Inferior parietal cortex (tissue), 1 donor: ENCODE measurements at regions not wholly inside any gene's neighbourhood (a gene's known extent, or its start where the extent isn't known, plus 50 kb on each side); places are given as distances from the start of the nearest gene placed in this dataset.

ENCODE experiments used
- DNase-seq: peaks from one replicate; pipeline ENCODE4 v3.0.0-alpha.2; 2016; ENCODE audit errors: extremely low spot score

DNA sequence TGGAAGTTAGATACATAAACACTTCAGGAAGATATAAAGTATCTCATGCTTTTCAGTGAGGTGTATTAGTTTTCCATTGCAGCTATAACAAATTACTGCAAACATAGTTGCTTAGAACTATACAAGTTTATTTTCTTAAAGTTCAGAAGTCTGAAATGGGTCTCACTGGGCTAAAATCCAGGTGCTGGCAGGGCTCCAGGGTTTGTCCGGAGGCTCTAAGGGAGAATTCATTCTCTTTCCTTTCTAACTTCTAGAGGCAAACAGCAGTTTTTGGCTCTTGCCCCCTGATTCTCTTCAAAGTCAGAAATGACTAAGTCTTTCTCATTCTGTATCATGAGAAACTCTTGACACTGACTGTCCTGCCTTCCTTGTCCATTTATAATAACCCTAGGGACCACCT is 138.8 kb downstream of the AASDHPPT start:
- DNase-seq, result no peak

DNA sequence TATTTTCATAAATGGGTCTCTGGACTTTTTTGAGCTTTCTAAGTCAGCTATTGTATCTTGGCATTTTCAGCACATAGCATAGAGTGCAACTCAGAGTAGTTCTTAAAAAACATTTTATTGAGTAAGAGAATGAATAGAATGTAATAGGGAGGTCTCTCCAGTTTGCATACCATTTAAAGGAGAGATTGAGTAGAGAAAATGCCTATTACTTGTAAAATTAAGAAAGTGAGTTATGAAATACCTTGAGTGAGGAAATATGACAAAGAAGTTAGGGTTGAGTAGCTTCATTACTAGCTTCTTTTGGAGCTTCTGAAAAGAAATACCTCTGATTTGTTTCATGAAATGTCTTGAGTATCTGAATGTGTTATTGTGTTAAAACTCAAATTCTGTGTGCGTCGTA is 140.0 kb downstream of the AASDHPPT start:
- no peak for DNase-seq

DNA sequence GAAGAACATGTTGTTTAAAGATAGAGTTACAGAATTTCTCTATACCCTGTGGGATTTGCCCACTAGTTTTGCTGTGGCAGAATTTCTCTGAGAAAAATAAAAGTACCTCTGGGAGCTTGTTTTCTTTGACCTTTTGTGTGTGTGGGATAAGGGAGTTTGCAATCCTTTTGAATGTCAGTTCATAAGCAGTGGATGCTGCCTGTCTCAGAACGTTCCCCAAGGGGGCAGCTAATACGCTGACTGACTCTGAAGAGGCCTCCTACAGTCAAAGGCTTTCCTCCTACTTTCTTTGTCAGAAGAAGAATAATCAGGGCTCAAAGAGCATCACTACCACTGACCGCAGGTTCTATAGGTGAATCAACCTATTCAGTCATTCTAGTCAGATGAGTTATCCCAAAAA is 140.6 kb downstream of the AASDHPPT start:
- no peak for DNase-seq

GRCh38 chr11:106222626-106223025 is 145.2 kb downstream of the AASDHPPT start:
- DNase-seq, result no peak

GRCh38 chr11:106224172-106224571 is 146.7 kb downstream of the AASDHPPT start:
- DNase-seq, result no peak

DNA sequence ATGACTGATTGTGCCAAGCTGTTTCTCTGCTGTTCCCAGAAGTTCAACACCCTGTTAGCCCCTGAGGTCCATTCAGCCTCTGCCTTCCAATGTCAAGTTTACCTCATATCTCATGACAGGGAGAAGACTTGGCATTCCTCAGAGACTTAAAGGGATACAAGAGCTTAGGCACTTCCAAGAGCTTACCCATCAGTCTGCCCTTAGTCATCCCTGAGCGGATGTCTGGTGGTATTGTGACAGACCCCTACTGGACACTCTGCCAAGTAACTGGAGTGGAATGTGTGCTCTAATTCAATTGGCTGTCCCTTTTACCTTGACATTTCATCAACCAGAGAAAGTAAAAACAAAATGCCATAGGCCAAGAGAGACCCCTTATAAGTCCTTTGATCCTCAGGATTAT is 151.5 kb downstream of the AASDHPPT start:
- DNase-seq, result no peak

DNA sequence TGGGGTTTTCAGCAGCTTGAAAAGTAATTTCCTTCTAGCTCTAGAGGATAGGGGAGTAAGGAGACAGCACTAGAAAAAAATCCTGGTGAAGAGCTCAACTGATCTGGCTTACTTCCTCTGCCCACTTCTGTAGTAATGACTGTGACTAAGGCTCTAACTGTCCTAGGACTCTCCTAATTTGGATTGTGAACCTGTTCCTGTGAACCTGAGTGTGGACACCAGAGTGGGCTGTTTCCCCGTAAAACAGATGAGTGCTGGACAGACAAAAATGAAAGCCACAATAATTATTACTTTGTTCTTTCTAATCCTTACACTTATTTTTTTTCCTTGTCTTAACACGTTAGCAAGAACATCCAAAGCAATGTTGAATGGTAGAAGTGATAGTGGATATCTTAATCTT is 154.1 kb downstream of the AASDHPPT start:
- no peak for DNase-seq

GRCh38 chr11:106233191-106233590 is 155.7 kb downstream of the AASDHPPT start:
- no peak for DNase-seq

GRCh38 chr11:106234794-106235193 is 157.3 kb downstream of the AASDHPPT start:
- no peak for DNase-seq

DNA sequence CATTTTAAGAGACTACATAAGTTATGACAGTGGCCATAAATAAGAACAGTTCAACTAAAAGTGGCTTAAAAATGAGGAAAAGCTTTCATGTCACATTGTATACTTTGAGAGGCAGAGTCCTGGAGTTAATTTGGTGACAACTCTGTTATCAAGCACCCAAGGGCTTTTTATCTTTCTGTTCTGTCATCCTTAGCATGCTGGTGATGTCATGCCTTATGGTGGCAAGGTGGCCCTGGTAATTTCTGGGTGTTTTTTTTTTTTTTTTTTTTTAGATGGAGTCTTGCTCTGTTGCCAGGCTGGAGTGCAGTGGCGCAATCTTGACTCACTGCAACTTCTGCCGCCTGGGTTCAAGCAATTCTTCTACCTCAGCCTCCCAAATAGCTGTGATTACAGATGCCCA is 158.8 kb downstream of the AASDHPPT start:
- no peak for DNase-seq

- no peak for DNase-seq
Measured at GRCh38 chr11:106238704-106239360, 161.4 kb downstream of the AASDHPPT start.

DNA sequence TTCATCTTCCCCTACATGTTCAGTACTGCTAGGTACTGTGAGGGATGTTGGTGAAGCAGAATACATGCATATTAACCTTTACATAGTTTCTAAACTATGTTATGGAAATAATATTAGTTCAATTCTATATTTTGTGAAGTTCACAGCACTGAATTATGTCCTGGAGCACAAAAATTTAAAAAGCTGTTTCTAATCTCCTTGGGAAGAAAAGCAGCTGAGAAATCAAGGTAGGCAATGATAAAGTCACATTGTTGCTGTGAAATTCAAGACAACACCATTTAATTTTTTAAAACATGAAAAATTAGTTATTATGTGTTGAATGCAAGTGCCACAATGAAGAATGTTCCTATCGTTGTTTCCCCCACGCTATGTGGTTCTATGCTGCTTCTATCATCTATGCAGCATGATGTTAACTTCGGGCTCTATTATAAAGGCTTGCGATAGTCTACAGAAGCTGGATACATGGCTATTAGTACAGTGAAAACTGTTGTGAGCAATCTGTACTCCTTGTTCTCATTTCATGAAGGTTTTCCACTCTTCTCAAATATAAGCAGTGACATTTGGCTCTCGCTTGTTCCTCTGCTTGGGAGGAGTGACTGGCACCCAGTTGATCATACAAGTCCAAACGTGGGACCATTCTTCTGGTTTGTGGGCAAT is 164.3 kb downstream of the AASDHPPT start:
- DNase-seq, result no peak

DNA sequence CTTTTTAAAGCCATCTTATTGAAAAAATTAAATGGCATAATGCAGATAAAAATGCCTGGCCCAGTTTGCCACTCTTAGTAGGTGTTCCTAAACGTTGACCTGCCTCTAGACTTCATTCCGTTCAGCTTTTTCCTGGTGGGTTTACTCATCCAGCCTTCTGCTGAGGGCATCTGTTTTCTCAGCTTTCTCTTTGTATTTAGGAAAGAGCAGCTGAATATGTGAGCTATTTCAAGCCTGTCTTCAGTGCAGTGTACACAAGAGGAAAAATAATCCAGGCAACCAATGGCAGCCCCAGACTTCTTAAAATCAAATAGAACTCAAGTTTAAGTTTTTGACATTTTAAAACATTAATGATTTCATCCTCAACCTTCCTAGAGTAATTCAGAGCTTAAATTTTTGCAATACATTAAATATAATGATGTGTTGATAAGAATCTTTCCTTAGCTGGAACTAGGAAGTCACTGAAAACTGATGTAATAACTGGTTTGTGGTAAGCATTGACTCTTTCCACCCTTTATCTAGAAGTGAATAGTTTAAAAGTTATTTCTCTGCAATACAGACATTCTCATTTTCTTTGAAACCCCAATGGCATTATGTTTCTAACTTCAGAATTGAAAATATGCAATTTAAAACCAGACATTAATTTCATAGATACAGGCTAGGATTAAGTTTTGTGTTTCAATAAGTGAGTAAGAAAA is 165.4 kb downstream of the AASDHPPT start:
- DNase-seq, result no peak

- no peak for DNase-seq
Measured at GRCh38 chr11:106246495-106246894, 169.0 kb downstream of the AASDHPPT start.

DNA sequence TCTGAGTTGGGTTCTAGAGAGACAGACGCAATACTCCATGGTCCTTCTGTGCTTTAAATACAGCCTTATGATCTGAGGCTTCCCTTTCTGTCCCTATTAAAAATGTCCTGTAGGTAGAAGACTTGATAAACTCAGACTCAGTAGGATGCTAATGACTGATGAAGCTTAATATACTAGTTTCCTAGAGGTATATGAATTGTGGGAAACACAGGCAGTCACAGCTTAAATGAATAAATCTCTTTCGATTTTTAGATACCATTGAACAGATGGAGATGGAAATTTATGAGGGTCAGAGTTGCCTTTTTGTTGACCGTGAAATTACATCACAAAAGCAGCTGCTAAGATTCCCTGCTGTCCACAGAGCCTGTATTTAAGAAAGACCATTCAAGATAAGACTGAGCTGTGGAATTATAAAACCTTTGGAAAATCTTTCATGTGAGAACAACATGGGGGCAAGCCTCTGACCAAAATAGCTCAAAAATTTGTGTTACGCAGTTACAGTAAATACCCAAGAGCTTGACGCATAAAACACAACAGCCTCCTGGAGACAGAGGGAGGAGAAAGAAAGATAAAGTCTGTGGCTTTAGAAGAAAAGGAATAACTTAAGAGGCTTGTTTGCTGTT is 172.3 kb downstream of the AASDHPPT start:
- no peak for DNase-seq

DNA sequence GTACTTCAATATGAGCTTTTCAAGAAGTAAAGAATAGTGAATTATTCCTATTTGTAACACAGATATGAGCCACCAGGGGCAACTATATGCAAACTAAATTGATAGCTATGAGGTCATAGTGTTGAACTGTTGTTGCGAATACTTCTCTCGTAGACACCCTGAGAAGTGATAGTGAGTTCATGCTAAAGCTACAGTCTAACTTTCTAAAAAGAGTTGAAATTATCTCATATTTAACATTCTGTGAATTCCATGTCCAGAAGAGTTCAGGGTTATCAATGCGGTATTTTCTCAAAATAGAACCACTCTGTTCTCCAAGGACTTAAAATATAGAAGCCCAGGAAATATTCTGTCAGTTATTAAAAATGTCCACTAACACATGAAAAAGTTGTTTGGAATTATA is 185.4 kb downstream of the AASDHPPT start:
- no peak for DNase-seq

DNA sequence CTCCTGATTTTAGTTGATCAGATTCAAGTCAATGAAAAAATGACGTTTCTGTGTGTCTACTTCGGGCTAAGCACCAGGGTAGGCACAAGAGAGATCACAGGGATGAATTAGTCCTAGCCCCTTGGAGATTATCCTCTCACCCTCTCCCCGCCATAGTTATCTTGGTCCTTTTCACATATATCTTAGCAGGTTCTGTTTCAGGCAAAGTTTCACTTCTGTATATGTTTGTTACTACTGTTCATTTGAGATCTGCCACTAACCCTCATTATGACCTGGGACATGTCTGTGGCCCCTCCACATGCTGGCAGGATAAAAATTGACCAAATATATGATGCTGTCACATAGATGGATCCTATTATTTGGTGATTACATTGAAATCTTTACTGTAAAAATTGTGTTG is 186.1 kb downstream of the AASDHPPT start:
- no peak for DNase-seq

DNA sequence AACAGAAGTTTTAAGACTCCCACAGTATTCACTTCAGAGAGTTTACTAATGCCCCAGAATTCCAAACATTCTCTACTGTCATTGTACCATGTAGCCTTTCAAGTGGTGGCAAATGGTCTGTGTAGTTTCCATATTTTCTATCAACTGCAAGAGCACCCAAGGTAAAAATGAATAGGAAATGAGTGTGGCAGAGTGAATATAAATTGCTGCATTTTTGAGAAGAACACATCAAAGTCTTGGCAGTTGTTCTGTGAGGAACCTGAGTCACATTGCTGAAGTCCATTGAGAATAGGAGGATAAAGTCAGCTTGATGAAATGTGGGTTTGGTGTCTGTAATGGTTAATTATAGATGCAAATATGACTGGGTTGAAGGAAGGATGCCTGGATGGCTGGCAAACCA is 193.6 kb downstream of the AASDHPPT start:
- no peak for DNase-seq

DNA sequence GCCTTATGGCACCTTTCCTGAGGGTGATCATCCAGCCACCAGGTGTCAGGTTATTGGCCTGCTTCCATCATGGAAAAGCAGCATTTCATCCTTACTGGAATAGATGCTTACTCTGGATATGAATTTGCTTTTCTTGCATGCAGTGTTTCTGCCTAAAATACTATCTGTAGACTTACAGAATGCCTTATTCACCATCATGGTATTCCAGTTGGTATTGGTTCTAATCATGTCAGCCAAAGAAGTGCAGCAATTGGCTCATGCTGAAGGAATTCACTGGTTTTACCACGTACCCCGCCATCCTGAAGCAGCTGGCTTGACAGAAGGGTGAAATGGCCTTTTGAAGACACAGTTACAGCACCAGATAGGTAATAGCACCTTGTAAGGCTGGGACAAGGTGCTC is 194.2 kb downstream of the AASDHPPT start:
- no peak for DNase-seq

GRCh38 chr11:106275151-106275550 is 197.7 kb downstream of the AASDHPPT start:
- DNase-seq, result no peak

GRCh38 chr11:106276126-106276525 is 198.7 kb downstream of the AASDHPPT start:
- no peak for DNase-seq

- no peak for DNase-seq
Measured at GRCh38 chr11:106276859-106277436, 199.5 kb downstream of the AASDHPPT start.
